Thyroid gland (tissue), 4 donors: ENCODE measurements at regions not wholly inside any gene's neighbourhood (a gene's known extent, or its start where the extent isn't known, plus 50 kb on each side); places are given as distances from the start of the nearest gene placed in this dataset.

Experiments
- DNase-seq, 2 donors: peaks; one replicate each; pipeline ENCODE4 v3.0.0-alpha.2; 2019
- H3K27ac ChIP-seq, 3 donors: fragments of 200-600 bp; sonication (generic); 1 replicate in 2 of 3; 2 replicates in 1 of 3; pipeline ENCODE4 v1.5.1; 2016 to 2019; ENCODE audit warnings: mild to moderate bottlenecking in 1 of 3, moderate library complexity in 1 of 3
- H3K27me3 ChIP-seq: fragments of 200-600 bp; sonication (generic); one replicate; pipeline ENCODE4 v1.5.1; 2019
- H3K36me3 ChIP-seq, 2 donors: fragments of 200-600 bp; sonication (generic); one replicate each; pipeline ENCODE4 v1.5.1; 2016 to 2019
- H3K4me1 ChIP-seq, 2 donors: fragments of 200-600 bp; sonication (generic); one replicate each; pipeline ENCODE4 v1.5.1; 2017 to 2019
- H3K4me3 ChIP-seq, 3 donors: fragments of 200-600 bp; sonication (generic); replicated peaks in 1 of 3; 1 replicate in 2 of 3; 2 replicates in 1 of 3; pipeline ENCODE4 v1.5.1; 2016; ENCODE audit warnings: mild to moderate bottlenecking in 1 of 3
- H3K9me3 ChIP-seq: fragments of 200-600 bp; sonication (generic); one replicate; pipeline ENCODE4 v1.5.1; 2017
- CTCF ChIP-seq, 6 experiments: fragments of 200-600 bp in 3 of 6; fragments of 450-650 bp in 3 of 6; sonication (generic) in 3 of 6; IDR thresholded peaks; one replicate each; pipeline ENCODE4 v1.5.1; 2016 to 2019; ENCODE audit warnings: antibody characterized with exemption in 6 of 6, mild to moderate bottlenecking in 2 of 6, inconsistent platforms in 1 of 6, moderate library complexity in 1 of 6
- POLR2A ChIP-seq, 2 donors: fragments of 450-650 bp; IDR thresholded peaks; one replicate each; pipeline ENCODE4 v1.6.1; 2017; ENCODE audit warnings: antibody characterized with exemption in 2 of 2, mild to moderate bottlenecking in 2 of 2, moderate library complexity in 1 of 2
- WGBS, 2 donors: methylation state at CpG; one replicate each; pipeline ENCODE4 v1.1.5; 2017; 5-methylcytosine and 5-hydroxymethylcytosine counted together
- intact Hi-C: fragments of 100-400 bp; cut with DNase I; formaldehyde crosslinking; loops from one replicate; pipeline ENCODE4 v1.15.1; 2023

GRCh38 chr15:66935688-66936087 lies 129.7 kb upstream of the SMAD3 start:
- no peak overlapping the region for H3K27ac ChIP-seq
- WGBS, 2 donors, result 69 to 72% methylated on average over 7 of the region's 7 CpGs
- H3K36me3 ChIP-seq, result no peaks in the 10 kb centered on the region
- no peak for TF ChIP-seq POLR2A (IDR thresholded peaks at IDR 0.05)
- no peak for TF ChIP-seq CTCF (IDR thresholded peaks at IDR 0.05)
- H3K4me1 ChIP-seq, result peaks cover 21 to 23% of the 10 kb centered on the region in 2 donors
- DNase-seq, result no peak
- intact Hi-C loops, result no loop called here
- H3K4me3 ChIP-seq, result no peak overlapping the region
- no peaks in the 10 kb centered on the region for H3K27me3 ChIP-seq
- no peaks in the 10 kb centered on the region for H3K9me3 ChIP-seq

GRCh38 chr15:66936109-66936860 lies 129.1 kb upstream of the SMAD3 start:
- no peak for TF ChIP-seq POLR2A (IDR thresholded peaks at IDR 0.05)
- Histone ChIP-seq H3K9me3 (no peaks in the 10 kb centered on the region), H3K4me1 (peaks cover 15 to 17% of the 10 kb centered on the region in 2 donors), H3K4me3 (peak overlapping the region in 1 of 3 donors; percentile 10), H3K27ac (peak overlapping the region in 1 of 3 donors; percentile 48), H3K27me3 (no peaks in the 10 kb centered on the region), H3K36me3 (no peaks in the 10 kb centered on the region)
- intact Hi-C loops, result no loop called here
- WGBS, 2 donors, result 64 to 73% methylated on average over 25 of the region's 25 CpGs
- no peak for DNase-seq

- no peaks in the 10 kb centered on the region for H3K36me3 ChIP-seq
- intact Hi-C loops, result no loop called here
- DNase-seq, result no peak
- TF ChIP-seq CTCF (IDR thresholded peaks at IDR 0.05) (no peak), POLR2A (IDR thresholded peaks at IDR 0.05) (no peak)
- H3K4me3 ChIP-seq, result no peak overlapping the region
- H3K27ac ChIP-seq, result peak overlapping the region in 1 of 3 donors; percentile 48
- 63 to 76% methylated on average over 8 of the region's 8 CpGs for WGBS, 2 donors
- H3K9me3 ChIP-seq, result no peaks in the 10 kb centered on the region
- no peaks in the 10 kb centered on the region for H3K27me3 ChIP-seq
- peaks cover 7 to 10% of the 10 kb centered on the region in 2 donors for H3K4me1 ChIP-seq
These were observed 128.4 kb upstream of the SMAD3 start for GRCh38 chr15:66936861-66937582.

- Histone ChIP-seq H3K9me3 (no peaks in the 10 kb centered on the region), H3K27me3 (no peaks in the 10 kb centered on the region), H3K4me3 (no peak overlapping the region), H3K4me1 (peaks cover 2 to 4% of the 10 kb centered on the region in 2 donors), H3K36me3 (no peaks in the 10 kb centered on the region), H3K27ac (no peak overlapping the region)
- WGBS, 2 donors, result 94 to 100% methylated on average over 3 of the region's 3 CpGs
- TF ChIP-seq CTCF (IDR thresholded peaks at IDR 0.05), result no peak
- no peak for TF ChIP-seq POLR2A (IDR thresholded peaks at IDR 0.05)
- DNase-seq, result no peak
- intact Hi-C loops, result no loop called here
These were observed 127.8 kb upstream of the SMAD3 start for GRCh38 chr15:66937588-66937987.

GRCh38 chr15:66938114-66938830 lies 127.1 kb upstream of the SMAD3 start:
- Histone ChIP-seq H3K36me3 (no peaks in the 10 kb centered on the region), H3K9me3 (no peaks in the 10 kb centered on the region), H3K4me3 (no peak overlapping the region), H3K4me1 (no peaks in the 10 kb centered on the region), H3K27me3 (no peaks in the 10 kb centered on the region), H3K27ac (no peak overlapping the region)
- TF ChIP-seq POLR2A (IDR thresholded peaks at IDR 0.05) (no peak), CTCF (IDR thresholded peaks at IDR 0.05) (no peak)
- 88 to 92% methylated on average over 3 of the region's 3 CpGs for WGBS, 2 donors
- intact Hi-C loops, result no loop called here
- DNase-seq, result no peak
